HG03432 (cell line): ENCODE measurements at regions not wholly inside any gene's neighbourhood (a gene's known extent, or its start where the extent isn't known, plus 50 kb on each side); places are given as distances from the start of the nearest gene placed in this dataset.
A peak's percentile ranks its signal among the peaks of the same experiment; 100 is the strongest.
"Not testable (repeated sequence)": the region's sequence is repeated elsewhere in the genome, so short reads cannot be mapped to it uniquely, and the experiment has no call there.

Experiments
- ATAC-seq: cut with Tn5 transposase; IDR thresholded peaks from one replicate; pipeline ENCODE4 v1.9.1; 2021; ENCODE audit warnings: mild to moderate bottlenecking, moderate library complexity; ENCODE audit not compliant: unreplicated experiment

GRCh38 chr17:45585794-45586650 lies 95.5 kb upstream of the PLEKHM1 start:
- not testable (repeated sequence) for ATAC-seq

- not testable (repeated sequence) for ATAC-seq
These were observed 96.1 kb upstream of the PLEKHM1 start for GRCh38 chr17:45586651-45586934.

- peak; percentile 55 for ATAC-seq
These were observed 102.0 kb upstream of the PLEKHM1 start for GRCh38 chr17:45592433-45592923.

GRCh38 chr17:45596347-45596746 lies 105.8 kb upstream of the PLEKHM1 start:
- not testable (repeated sequence) for ATAC-seq

- ATAC-seq: not testable (repeated sequence)
These were observed 109.8 kb upstream of the PLEKHM1 start for GRCh38 chr17:45600052-45601012.

- ATAC-seq: not testable (repeated sequence)
These were observed 110.5 kb upstream of the PLEKHM1 start for GRCh38 chr17:45601013-45601412.

DNA sequence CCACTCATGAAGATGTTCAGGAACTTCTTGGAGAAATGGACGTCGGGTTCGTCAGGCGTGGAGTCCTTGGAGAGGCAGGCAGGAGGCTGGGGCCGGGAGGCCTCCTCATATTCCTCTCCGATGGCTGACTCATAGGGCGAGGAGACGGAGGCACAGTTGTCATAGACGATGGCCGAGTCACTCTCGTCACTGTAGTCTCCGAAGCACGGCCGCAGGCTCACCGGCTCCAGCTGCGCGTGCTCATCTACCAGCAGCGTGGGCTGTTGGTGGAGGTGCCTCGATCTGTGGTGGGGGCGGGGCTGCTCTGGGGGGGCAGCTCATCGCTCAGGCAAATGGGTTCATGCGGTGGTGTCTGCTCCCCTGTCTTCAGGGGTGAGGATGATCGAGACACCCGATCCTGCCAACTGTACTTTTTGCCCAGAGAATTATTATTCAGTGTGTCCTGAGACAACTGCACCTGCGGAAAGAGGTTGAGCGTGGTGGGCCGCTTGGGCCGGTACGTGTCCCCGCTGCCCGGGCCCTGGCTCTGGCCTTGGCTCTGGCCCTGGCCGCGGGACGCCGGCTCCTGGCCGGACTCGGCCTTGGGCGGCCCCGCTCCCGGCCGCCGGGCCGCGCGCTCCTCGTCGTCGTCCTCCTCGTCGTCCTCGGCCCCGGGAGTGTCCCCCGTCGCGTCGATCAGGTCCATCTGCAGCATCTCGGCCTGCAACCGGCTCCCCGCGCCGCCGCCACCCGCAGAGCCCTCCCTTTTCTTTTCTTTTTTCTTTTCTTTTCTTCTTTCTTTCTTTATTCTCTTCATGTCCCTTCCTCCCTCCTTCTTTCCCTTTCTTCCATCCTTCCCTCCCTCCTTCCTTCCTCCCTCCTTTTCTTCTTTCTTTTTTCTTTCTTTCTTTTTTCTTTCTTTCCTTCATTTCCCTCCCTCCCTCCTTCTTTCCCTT lies 111.4 kb upstream of the PLEKHM1 start:
- ATAC-seq: not testable (repeated sequence)

GRCh38 chr17:45605751-45606150 lies 115.2 kb upstream of the PLEKHM1 start:
- ATAC-seq: not testable (repeated sequence)

- ATAC-seq: peak; percentile 98
These were observed 129.5 kb upstream of the PLEKHM1 start for GRCh38 chr17:45619984-45620405.

GRCh38 chr17:45620468-45620867 lies 129.9 kb upstream of the PLEKHM1 start:
- ATAC-seq: peak; percentile 47

GRCh38 chr17:45621087-45621486 lies 130.6 kb upstream of the PLEKHM1 start:
- not testable (repeated sequence) for ATAC-seq

GRCh38 chr17:45622295-45622694 lies 131.8 kb upstream of the PLEKHM1 start:
- not testable (repeated sequence) for ATAC-seq

- no peak for ATAC-seq
These were observed 137.5 kb upstream of the PLEKHM1 start for GRCh38 chr17:45628019-45628418.

DNA sequence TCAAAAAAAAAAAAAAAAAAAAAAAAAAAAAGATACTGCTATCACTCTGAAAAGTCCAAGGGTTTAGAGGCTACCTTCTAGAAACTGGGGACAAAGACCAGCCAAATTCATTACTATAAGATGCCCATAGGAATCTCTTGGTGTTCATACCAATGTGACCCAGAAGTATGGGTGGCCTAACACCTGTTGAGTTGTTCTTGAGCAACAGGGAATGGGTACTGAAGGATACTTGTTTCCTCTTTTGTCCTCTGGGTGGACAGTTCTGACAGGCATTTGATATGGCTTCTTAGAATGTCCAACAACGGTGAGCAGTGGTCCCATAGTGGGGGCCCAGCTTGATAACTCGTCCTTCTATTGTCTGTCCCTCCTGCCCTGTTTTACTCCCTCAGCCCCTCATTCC lies 141.4 kb upstream of the PLEKHM1 start:
- no peak for ATAC-seq

GRCh38 chr17:45639297-45639849 lies 144.7 kb upstream of the CRHR1 start:
- no peak for ATAC-seq

DNA sequence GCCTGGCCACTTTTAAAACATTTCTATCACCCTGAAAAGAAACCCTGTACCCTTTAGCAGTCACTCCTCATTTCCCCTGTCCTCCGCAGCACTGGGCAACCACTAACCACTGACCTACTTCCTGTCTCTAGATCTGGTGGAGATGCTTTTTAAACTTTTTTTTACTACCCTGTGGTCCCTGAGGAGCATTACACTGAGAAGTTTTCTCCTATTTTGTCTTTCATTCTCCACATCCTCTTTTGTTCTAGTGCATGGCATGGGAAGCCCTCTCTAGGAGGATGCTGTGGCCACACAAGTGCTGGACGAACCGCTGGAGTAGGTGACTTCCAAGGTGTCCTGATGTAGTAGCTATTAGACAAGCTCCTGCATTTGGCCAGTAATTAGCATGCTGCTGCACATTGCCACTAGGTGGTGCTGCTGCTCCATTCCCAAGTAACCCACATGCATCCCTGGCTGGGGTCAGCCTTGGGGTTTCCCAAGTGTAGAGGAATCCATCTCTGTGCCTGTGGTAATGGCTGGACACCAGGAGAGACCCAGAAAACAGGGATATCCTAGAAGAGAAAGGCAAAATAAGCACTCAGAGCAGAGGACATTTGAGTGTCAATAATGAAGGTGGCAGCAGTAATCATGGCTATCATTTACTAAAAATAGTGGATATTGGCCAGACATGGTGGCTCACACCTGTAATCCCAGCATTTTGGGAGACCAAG lies 143.8 kb upstream of the CRHR1 start:
- ATAC-seq: no peak

GRCh38 chr17:45641541-45641940 lies 142.6 kb upstream of the CRHR1 start:
- no peak for ATAC-seq

DNA sequence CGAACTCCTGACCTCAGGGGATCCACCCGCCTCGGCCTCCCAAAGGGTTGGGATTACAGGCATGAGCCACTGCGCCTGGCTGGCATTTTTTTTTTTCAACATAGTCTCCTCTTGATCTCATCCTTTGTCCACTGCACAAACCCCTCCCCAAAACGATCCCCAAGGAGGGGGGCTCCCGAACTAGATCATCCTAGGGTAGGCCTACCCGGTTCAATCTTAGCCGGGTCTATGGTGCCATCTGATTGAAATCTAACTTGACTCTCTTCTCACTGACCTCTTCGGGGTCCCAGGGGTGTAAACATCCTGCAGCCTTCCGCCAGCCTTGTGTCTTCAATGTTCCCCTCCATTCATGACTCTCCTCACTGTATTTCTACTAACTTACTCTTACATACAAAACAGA lies 140.5 kb upstream of the CRHR1 start:
- no peak for ATAC-seq

GRCh38 chr17:45644637-45645036 lies 139.5 kb upstream of the CRHR1 start:
- not testable (repeated sequence) for ATAC-seq
